ENCODE measurements at regions not wholly inside any gene's neighbourhood (a gene's known extent, or its start where the extent isn't known, plus 50 kb on each side); places are given as distances from the start of the nearest gene placed in this dataset.

- TF ChIP-seq CTCF (IDR thresholded peaks at IDR 0.05) (no peak), ZFX (IDR thresholded peaks at IDR 0.05; ENCODE audit: borderline replicate concordance) (no peak)
Observed at GRCh38 chr11:79720115-79720514, 279.3 kb upstream of the TENM4 start.
